ENCODE measurements at regions not wholly inside any gene's neighbourhood (a gene's known extent, or its start where the extent isn't known, plus 50 kb on each side); places are given as distances from the start of the nearest gene placed in this dataset.
A peak's percentile ranks its signal among the peaks of the same experiment; 100 is the strongest.

- TF ChIP-seq ZNF562 (CRISPR knock-in tag; IDR thresholded peaks at IDR 0.05; ENCODE audit: borderline replicate concordance) (no peak), MAZ (IDR thresholded peaks at IDR 0.05; ENCODE audit: borderline replicate concordance, low read depth, low read length) (no peak), MAZ (CRISPR knock-in tag; IDR thresholded peaks at IDR 0.05; ENCODE audit: low read depth) (peak; percentile 51; the same call in 1 of the 2 replicates), TRIM24 (CRISPR knock-in tag; IDR thresholded peaks at IDR 0.05) (no peak), ZNF512 (CRISPR knock-in tag; IDR thresholded peaks at IDR 0.05) (no peak), ZEB1 (IDR thresholded peaks at IDR 0.05; ENCODE audit: insufficient replicate concordance, low read depth) (no peak), ATF6 (CRISPR knock-in tag; conservative IDR thresholded peaks at IDR 0.05) (no peak), ZNF615 (CRISPR knock-in tag; IDR thresholded peaks at IDR 0.05; ENCODE audit: borderline replicate concordance) (no peak), ZNF781 (CRISPR knock-in tag; IDR thresholded peaks at IDR 0.05; ENCODE audit: borderline replicate concordance, not compliant biosample characterization) (no peak), PLRG1 (conservative IDR thresholded peaks at IDR 0.05) (no peak), GTF2F1 (IDR thresholded peaks at IDR 0.05; ENCODE audit: low read length) (no peak), HMGA1 (CRISPR knock-in tag; conservative IDR thresholded peaks at IDR 0.05) (no peak), ATF2 (CRISPR knock-in tag; IDR thresholded peaks at IDR 0.05) (0 out of 2 replicates have a peak, but pooled peaks have one; percentile 21), ZNF644 (CRISPR knock-in tag; IDR thresholded peaks at IDR 0.05; ENCODE audit: low read depth) (peak; percentile 47; the same call in 1 of the 2 replicates), NAIF1 (CRISPR knock-in tag; IDR thresholded peaks at IDR 0.05; ENCODE audit: borderline replicate concordance) (peak; percentile 64), ZBTB33 (CRISPR knock-in tag; IDR thresholded peaks at IDR 0.05) (0 out of 2 replicates have a peak, but pooled peaks have one; percentile 33), TCF12 (IDR thresholded peaks at IDR 0.05) (no peak), TCF12 (CRISPR knock-in tag; IDR thresholded peaks at IDR 0.05) (no peak), NKX3-1 (CRISPR knock-in tag; IDR thresholded peaks at IDR 0.05) (0 out of 2 replicates have a peak, but pooled peaks have one; percentile 63), RAD21 (CRISPR knock-in tag; IDR thresholded peaks at IDR 0.05) (0 out of 2 replicates have a peak, but pooled peaks have one; percentile 11), ZNF598 (CRISPR knock-in tag; IDR thresholded peaks at IDR 0.05; ENCODE audit: borderline replicate concordance) (no peak), SYNCRIP (IDR thresholded peaks at IDR 0.05; ENCODE audit: insufficient read depth, low read depth, low read length) (no peak), ZNF234 (CRISPR knock-in tag; conservative IDR thresholded peaks at IDR 0.05) (no peak), ZFP37 (CRISPR knock-in tag; IDR thresholded peaks at IDR 0.05; ENCODE audit: borderline replicate concordance) (peak; percentile 55; the same call in 1 of the 2 replicates)
These were observed 94.0 kb upstream of the NHSL1 start (continued) for GRCh38 chr6:138593124-138593877.
